Brain microvascular endothelial cell (primary cell): ENCODE measurements at regions not wholly inside any gene's neighbourhood (a gene's known extent, or its start where the extent isn't known, plus 50 kb on each side); places are given as distances from the start of the nearest gene placed in this dataset.

Experiments
- DNase-seq: peaks from one replicate; pipeline ENCODE4 v3.0.0-alpha.2; 2020
- H3K27ac ChIP-seq: fragments of 250-450 bp; sonication (Bioruptor Pico); 2 replicates; pipeline ENCODE4 v1.5.1; 2020; ENCODE audit warnings: mild to moderate bottlenecking, moderate library complexity
- H3K27me3 ChIP-seq: fragments of 250-450 bp; sonication (Bioruptor Pico); replicated peaks from 2 replicates; pipeline ENCODE4 v1.5.1; 2020; ENCODE audit warnings: mild to moderate bottlenecking
- H3K36me3 ChIP-seq: fragments of 250-450 bp; sonication (Bioruptor Pico); replicated peaks from 2 replicates; pipeline ENCODE4 v1.5.1; 2020; ENCODE audit warnings: mild to moderate bottlenecking
- H3K4me3 ChIP-seq: 2 replicates; pipeline ENCODE4 v1.5.1; 2011; ENCODE audit warnings: low read depth, mild to moderate bottlenecking, control low read depth, low read length, moderate library complexity
- in situ Hi-C: cut with HindIII; loops from 2 replicates; pipeline ENCODE4 v1.10.0; 2017; ENCODE audit warnings: low sequenced_read_pairs, low pct_ligation_motif_present
- TF ChIP-seq, protein P1 (sequence below): IDR thresholded peaks from 2 replicates; pipeline ENCODE4 v1.5.1; 2011; ENCODE audit warnings: low read depth, mild to moderate bottlenecking, moderate library complexity, low read length, control low read depth, inconsistent platforms; ENCODE audit errors: missing control alignments

DNA sequence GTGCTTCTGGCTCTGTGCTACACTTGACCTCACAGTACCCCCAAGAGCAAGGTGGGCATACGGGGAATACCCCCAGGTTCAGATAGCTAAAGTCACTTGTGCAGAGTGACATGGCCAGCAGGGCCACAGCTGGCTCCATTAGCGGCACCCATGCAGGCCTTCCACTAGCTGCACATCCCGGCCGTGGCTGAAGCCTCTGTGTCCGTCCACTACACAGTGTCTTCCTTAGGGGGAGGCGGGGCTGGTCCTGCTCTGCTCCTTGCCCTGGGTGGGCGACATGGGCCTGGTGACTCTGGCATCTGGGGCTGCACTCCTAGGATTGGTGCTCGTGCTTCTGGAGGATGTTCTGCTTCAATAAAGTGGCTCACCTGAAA lies 169.1 kb upstream of the IQSEC1 start:
- Histone ChIP-seq H3K27me3 (no peaks in the 10 kb centered on the region), H3K27ac (no peak overlapping the region), H3K4me3 (no peak overlapping the region), H3K36me3 (no peaks in the 10 kb centered on the region)
- in situ Hi-C loops: no loop called here
- DNase-seq: no peak
- TF ChIP-seq, protein P1, sequence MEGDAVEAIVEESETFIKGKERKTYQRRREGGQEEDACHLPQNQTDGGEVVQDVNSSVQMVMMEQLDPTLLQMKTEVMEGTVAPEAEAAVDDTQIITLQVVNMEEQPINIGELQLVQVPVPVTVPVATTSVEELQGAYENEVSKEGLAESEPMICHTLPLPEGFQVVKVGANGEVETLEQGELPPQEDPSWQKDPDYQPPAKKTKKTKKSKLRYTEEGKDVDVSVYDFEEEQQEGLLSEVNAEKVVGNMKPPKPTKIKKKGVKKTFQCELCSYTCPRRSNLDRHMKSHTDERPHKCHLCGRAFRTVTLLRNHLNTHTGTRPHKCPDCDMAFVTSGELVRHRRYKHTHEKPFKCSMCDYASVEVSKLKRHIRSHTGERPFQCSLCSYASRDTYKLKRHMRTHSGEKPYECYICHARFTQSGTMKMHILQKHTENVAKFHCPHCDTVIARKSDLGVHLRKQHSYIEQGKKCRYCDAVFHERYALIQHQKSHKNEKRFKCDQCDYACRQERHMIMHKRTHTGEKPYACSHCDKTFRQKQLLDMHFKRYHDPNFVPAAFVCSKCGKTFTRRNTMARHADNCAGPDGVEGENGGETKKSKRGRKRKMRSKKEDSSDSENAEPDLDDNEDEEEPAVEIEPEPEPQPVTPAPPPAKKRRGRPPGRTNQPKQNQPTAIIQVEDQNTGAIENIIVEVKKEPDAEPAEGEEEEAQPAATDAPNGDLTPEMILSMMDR: no peak

DNA sequence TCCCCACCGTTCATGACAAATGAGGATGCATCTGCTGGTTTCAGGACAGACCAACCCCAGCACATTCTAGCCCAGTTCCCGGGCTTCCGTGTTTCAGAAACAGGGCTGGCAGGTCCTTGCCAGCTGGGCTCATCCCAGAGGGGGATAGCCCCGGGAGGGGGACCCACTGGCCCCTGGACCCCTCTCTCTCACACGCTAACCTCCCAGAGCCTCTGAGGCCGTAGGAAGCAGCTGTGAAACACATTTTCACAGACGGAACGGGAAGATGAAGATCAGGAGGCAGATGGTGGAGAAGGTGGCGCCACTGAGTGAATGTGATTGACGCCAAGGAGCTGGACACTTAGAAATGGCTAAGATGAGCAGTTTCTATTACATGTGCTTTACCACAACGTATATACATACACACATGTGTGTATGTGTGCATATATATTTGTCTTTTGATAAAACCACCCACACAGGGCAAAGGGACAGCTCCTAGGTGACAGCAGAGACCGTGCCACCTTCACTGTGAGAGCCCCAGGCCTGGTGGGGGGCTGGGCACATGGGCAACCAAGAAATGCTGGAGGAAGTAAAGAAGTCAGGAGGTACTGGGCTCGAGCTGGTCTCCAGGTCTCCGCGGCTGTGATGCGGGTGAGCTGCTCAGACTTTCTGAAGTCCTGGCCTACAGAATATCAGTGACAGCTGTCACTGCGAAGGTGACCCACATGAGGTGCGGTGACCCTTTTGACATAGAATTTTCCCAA lies 168.6 kb upstream of the IQSEC1 start:
- no peak for DNase-seq

DNA sequence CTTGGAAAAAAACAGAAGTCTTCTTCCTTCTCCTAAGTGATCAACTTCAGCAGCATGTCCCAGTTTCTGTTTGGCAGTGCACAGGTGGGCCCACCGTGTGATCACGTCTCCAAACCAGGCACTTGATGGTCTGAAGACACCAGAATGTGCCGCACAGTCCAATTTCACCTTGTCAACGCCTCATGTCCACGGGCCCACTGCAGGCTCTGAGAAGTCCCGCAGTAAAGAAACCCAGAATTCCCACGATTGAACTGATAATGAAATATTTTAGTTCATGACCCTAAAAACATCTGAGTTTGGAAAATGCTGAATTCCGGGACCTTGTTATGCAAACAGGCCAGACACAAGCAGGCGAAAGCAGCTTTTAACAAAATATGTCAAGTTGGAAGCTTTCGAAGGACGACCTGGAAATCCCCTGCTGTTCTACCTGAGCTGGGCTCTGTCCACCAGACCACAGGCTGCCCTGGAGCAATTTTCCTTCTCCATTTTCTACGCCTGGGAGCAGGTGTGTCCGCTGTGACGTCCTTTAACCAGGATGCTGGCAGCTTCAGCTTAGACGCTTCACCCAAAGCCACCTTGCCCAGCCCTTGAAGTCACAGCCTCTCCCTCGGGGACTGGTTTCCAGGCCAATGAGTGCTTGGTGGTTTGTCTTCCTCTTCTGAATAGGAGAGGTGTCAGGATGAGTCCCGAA lies 167.8 kb upstream of the IQSEC1 start:
- H3K27me3 ChIP-seq: no peaks in the 10 kb centered on the region
- no peak overlapping the region for H3K27ac ChIP-seq
- in situ Hi-C loops: no loop called here
- TF ChIP-seq, protein P1: no peak
- no peak overlapping the region for H3K4me3 ChIP-seq
- no peak for DNase-seq
- no peaks in the 10 kb centered on the region for H3K36me3 ChIP-seq

More for the DNA sequence above, 168.6 kb upstream of the IQSEC1 start:
- TF ChIP-seq, protein P1: no peak
- H3K27me3 ChIP-seq: no peaks in the 10 kb centered on the region
- H3K36me3 ChIP-seq: no peaks in the 10 kb centered on the region
- no peak overlapping the region for H3K4me3 ChIP-seq
- in situ Hi-C loops: no loop called here
- H3K27ac ChIP-seq: no peak overlapping the region

DNA sequence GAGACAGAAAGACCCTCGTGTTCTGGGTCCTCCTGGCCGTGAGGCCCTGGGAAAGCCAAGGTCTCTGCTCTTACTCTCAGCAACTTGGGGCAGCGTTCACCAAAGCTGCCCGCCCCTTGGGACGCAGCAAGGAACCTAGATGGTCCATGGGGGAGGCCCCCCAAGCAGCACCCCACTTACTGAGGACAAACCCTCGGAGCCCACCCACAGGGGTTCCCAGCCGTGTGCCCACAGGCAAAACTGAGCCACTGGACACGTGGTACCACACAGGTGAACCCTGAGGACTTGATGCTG lies 166.2 kb upstream of the IQSEC1 start:
- in situ Hi-C loops: no loop called here
- no peaks in the 10 kb centered on the region for H3K27me3 ChIP-seq
- H3K27ac ChIP-seq: no peak overlapping the region
- H3K4me3 ChIP-seq: no peak overlapping the region
- H3K36me3 ChIP-seq: no peaks in the 10 kb centered on the region
- no peak for DNase-seq
- TF ChIP-seq, protein P1: no peak

DNA sequence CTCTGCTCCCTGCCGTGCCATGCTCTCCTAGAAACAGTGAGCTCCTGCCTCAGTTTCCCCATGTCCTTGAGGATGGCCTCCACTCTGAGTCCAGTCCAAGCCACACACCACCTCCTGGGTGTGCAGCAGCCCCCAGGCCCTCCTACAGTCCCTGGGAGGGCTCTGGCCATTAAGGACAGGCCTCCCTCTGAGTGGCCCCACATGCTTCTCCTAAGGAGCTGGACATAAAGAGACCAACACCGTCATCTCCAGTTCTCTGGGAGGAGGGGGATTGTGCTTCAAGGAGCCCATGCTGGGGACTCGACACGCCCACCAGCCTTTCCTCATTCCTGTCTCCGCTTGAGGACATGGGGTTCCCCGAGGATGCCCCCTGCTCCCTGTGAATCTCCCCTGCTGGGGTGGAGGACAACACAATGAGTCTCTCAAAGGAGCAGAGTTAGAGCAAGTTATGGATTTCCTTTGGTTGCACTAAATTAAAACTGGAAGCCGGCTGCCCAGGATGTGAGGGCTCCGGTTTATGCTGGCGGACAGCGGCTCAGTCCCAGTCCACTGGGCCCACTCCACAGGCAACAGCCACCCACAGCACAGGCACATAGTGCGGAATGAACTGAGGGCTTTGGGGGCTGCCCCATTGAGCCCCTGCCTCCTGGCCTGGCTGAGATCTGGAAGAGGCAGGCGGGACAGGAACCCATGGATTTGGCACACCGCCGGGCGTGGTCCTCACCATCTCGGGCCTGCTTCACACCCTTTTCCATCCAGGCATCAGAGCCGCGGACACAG lies 165.6 kb upstream of the IQSEC1 start:
- Histone ChIP-seq H3K4me3 (no peak overlapping the region), H3K36me3 (no peaks in the 10 kb centered on the region), H3K27me3 (no peaks in the 10 kb centered on the region), H3K27ac (no peak overlapping the region)
- no peak for DNase-seq
- in situ Hi-C loops: no loop called here
- TF ChIP-seq, protein P1: no peak
